ENCODE measurements at regions not wholly inside any gene's neighbourhood (a gene's known extent, or its start where the extent isn't known, plus 50 kb on each side); places are given as distances from the start of the nearest gene placed in this dataset.

DNA sequence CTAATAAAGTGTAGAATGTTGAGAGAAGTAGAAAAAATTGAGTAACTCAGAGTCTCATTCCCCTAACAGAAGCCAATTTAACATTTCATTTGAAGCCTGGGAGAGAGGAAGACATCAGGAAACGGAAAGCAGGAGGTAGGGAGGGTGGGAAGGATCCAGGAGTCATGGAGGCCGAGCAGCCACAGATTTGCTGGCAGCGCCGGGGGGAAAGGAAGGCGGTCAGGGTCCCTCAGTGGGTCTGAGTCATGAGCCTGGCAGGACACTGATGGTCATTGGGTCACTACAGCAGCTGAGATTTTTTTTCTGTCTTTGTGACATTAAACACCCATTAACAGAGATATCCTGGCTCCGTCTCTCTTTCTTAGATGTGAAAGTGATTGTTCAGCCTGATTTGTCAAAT lies 248.1 kb downstream of the EFNB2 start:
- TF ChIP-seq, protein P1, sequence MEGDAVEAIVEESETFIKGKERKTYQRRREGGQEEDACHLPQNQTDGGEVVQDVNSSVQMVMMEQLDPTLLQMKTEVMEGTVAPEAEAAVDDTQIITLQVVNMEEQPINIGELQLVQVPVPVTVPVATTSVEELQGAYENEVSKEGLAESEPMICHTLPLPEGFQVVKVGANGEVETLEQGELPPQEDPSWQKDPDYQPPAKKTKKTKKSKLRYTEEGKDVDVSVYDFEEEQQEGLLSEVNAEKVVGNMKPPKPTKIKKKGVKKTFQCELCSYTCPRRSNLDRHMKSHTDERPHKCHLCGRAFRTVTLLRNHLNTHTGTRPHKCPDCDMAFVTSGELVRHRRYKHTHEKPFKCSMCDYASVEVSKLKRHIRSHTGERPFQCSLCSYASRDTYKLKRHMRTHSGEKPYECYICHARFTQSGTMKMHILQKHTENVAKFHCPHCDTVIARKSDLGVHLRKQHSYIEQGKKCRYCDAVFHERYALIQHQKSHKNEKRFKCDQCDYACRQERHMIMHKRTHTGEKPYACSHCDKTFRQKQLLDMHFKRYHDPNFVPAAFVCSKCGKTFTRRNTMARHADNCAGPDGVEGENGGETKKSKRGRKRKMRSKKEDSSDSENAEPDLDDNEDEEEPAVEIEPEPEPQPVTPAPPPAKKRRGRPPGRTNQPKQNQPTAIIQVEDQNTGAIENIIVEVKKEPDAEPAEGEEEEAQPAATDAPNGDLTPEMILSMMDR (conservative IDR thresholded peaks at IDR 0.05 in 1 of 2, IDR thresholded peaks at IDR 0.05 in 1 of 2; ENCODE audit: extremely low read depth in 1 of 2, insufficient read depth in 1 of 2, low read depth in 1 of 2, low read length in 2 of 2), result no peak
- no peak for TF ChIP-seq EZH2 (IDR thresholded peaks at IDR 0.05; ENCODE audit: borderline replicate concordance, low read length)

Measured in mammary epithelial cell (primary cell).